Fibroblast of skin of scalp (primary cell): ENCODE measurements at regions not wholly inside any gene's neighbourhood (a gene's known extent, or its start where the extent isn't known, plus 50 kb on each side); places are given as distances from the start of the nearest gene placed in this dataset.

Source experiments
- DNase-seq: peaks from one replicate; pipeline ENCODE4 v3.0.0-alpha.2; 2013

DNA sequence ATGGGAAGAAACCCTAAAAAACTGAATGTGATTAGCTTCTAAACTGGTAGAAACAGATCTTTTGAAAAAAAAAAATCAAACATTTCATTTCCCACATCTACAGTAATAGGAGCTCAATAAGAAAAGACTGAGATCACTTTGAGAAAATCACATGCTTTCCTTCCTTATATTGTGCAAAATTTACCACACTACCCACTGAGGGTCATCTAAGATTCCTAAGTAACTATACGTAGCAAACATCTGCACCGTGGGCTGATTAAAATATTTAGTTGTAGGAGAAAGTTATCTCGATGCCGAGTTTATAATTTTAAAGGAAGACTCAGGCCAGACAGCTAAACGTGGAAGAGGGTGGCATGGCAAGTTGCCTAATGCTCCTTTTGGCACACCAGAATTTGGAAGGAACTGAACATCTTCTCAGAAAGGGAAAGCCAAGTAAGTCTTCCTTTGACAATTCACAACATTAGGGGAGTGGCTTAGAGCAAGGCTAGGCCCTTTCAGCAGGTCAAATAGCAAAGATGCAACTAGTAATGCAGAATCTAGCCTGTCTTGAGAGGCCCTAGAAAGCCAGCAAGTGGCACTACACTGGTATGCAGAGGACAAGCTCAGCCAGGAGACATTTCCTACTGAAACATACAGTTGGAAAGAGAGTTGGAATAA, 128.0 kb downstream of the TMA16 start:
- DNase-seq, result no peak

DNA sequence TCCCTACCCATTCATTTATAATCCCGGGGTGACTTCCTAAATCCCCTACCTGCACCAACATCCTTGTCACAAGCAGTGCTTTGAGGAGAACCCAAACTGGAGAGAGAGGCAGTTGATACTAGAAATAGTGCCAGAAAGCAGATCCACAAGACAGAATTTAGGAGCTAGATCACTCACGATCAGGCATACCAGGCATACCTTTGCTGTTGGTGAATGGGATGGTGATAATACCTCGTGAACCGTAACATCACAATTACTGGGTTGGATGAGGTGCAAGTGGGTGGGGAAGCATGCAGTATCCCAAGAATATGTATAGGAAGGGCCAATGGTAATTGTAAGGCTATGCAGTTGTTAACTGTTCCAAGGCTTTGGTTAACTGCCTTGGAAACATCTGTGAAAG, 129.3 kb downstream of the TMA16 start:
- DNase-seq, result no peak

DNA sequence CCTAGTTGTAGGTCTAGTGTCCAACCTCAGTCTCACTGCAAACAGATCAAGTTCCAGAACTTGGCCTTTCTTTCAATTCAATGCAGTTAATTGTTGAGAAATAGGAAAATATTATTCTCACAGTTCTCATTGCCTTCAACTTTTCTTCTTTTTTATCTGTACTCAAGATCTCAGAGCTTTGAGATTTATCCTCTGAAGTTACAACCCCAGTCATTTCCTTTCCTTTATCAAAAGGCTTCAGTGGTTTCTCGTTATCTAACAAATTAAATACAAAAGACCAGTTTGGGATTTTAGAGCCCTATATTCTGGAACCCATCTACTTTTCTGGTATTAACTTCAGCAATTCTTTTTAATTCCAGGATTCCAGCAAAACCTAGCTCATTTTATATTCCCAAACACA, 130.2 kb downstream of the TMA16 start:
- DNase-seq, result no peak

DNA sequence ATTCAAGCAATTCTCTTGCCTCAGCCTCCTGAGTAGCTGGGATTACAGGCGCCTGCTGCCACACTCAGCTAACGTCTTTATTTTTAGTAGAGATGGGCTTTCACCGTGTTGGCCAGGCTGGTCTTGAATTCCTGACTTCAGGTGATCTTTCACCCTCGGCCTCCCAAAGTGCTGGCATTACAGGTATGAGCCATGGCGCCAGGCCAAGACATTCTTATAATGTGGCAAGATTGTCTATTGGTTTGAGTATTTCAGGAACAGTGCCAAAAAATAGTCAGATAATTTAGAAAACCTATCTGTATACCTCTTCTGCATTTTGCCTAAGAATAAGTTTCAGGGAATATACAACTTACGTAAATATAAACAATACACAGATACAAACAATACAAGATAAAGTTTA, 136.8 kb downstream of the TMA16 start:
- DNase-seq, result no peak

DNA sequence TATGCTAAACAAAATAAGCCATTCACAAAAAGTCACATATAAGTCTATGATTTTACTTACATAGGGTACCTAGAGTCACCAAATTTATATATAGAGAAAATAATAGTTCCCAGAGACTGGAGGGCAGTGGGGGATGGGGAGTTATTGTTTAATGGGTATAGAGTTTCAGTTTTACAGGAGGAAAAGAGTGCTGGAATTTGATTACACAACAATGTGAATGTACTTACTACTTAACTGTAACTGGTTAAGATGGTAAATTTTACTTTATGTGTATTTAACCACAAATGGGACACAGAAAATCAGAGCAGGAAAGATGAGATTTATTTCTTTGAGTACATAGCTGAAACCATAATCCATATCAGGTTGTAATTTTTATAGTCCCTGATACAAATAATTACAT, 144.4 kb downstream of the TMA16 start:
- DNase-seq, result no peak

DNA sequence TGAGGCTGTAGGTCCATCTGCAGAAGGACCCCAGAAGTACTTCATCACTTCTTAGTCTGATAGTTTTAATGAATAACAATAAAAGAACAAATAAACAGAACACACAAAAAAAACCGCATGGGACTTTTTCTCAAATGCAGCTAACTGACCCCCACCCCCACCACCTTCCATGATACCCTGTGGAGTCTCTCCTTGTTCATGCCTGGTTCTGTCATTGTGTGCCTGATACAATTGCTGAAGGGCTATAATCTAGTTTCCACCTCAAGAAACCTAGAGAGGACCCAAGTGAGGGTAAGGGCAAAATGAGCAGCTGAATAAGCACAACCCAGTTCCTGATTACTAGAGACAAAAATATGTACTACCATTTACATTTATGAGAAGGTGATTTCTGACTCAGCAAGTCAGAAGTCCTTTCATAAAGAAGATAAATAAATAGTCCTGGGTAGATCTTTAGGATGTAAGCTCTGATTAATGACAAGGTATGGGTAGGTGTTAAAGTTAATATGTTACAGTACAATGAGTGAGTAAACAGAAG, 155.1 kb downstream of the TMA16 start:
- DNase-seq, result no peak

DNA sequence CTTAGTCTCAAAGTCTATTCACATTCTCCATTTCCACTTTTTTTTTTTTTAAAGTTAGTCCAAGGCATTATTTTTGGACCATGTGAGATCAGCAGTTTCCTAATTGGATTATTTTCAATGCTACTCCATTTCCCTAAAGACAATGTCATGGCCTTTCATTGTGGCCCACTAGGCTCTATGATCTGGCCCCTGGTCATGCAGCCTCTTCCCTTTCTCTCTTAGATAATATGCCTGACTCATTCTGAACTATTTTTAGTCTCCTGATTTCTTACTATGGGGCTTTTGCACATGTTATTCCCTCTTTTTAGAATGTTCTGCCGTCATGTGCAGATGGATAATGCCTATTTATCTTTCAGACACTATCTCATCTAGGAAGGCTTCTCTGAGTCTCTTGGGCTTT, 157.3 kb downstream of the TMA16 start:
- no peak for DNase-seq

DNA sequence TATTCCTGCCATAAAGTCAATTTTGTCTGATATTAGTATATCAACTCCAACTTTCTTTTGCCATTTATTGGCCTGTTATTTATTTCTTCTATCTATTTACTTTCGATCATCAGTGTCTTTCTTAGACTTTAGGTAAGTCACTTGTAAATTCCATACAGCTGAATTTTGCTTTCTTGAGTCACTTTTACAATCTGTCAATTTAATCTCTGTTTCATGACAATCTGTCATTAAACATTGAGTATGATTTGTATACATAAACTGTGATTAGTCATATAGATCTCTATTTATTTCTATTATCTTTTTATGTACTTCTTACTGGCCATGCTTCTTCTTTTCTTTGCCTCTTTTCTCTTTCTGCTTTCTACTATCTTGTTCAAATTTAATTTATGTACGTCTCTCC, 160.1 kb downstream of the TMA16 start:
- no peak for DNase-seq

DNA sequence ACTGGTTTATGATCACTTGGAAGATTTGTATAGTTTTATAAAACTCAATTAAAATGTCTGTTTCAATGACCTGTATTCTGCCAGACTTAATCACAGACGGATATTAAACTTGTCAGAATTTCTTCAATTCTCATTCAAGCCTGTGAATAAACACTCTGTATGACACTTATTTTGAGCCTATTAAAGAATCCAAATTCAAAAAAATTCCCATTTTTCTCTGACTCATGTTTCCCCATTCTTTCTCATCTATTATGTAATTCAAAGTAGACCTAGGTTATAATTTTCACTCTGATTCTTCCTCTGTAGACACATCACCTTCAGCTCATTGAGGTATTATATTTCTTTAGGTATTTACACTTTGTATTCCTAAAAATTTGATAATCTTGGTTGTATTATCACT, 166.1 kb downstream of the TMA16 start:
- DNase-seq, result no peak

DNA sequence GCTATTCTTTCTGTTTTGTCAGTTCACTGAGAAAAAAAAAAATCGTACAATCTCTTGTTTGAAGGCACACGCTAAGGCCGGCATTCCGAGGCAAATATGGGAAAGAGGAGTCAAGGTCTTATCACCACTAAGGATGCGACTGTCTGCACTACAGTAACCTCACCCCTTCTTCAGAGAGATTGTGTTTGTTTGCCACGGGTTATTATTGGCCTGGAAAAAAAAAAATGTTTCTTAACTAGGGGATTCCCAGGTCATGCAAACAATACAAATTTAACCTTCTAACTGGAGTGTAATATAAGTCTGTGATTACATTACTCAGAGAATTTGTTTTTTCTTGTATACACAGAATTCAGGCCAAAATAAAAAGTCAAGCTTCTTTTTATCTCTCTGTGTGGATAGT, 168.3 kb downstream of the TMA16 start:
- DNase-seq, result no peak

DNA sequence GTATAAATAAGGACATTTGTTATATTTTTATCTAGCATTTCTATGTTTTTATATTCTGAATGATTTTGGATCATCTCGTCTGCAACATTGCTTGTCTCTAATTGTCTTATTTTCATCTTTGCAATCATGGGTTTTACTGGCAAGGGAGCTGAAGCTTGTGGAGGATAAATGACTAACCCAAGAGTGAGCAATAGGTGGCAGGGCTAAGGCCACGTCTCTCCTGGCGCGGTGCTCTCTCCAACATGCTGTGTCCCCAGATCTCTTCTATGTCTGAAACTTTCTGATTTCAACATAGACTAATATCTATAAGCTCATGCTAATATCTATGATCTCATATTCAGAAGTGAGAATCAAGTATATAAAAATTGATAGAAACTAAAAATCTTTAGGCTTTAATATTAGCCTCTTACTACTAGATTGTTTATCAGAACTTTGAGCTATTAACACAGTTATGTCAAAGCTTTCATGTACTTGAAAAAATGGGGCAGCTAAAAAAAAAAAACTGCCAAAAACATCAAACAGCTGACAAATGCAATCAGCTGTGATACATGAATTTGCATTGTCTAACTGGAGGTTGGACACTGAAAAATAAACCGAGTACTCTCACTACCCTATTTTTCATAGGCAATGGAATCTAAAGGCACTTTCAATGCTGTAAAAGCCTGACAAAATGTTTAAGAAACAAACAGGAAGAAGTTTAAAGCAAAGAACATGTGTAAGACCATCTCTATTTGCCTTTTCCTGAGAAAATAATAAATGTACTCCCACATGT, 169.2 kb downstream of the TMA16 start:
- no peak for DNase-seq

DNA sequence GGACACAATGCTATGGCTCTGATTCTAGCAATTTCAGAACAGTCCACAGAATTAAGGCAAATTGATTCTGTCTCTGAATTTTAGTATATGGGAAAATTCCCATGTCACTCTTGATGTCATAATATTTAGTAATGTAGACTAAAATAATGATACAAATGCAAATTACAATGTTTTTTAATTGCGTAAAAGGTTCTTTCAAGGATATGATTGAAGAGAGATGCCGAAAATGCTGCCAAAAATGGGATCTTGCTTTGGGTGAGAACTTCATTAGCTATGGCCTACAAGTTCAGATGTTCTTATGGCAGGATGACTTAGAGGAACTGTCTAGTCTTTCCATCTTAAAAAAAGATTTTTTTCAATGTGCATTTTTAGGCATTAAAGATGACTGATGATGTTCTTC, 170.6 kb downstream of the TMA16 start:
- no peak for DNase-seq

DNA sequence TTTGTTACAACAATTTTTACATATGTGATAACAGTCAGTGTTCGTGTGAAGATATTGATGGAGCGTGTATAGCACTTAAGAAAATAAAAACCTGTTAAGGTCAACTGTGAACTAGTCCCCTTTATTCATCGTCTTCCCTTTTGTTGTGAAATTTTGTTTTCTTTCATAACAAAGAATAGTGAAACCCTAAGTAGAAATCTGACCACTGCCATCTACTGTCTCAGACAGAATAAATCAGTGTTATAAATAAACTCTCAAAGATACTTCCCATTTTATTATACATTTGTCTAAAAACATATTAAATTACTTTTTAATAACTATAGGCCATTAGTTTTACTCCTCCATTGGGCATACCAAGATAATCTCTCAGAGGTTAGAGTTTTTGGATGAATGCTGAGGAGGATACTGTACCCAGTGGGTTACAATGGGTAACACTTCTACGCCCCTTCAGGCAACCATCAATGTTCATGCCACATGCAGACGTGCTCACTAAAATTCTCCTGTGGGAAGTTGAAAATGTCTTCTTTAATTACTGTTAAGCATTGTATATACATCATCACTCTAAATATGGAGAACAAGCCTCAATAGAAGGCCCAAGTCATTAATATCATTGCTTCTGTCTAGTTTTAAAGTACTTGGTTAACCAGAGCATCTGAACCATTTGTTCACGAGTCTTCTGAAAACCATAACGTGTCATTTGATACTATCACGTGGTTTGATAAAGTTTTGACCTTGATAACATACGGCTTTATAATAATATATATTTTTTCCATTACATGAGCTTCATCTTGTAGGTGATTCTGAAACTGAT, 171.2 kb downstream of the TMA16 start:
- DNase-seq, result no peak

DNA sequence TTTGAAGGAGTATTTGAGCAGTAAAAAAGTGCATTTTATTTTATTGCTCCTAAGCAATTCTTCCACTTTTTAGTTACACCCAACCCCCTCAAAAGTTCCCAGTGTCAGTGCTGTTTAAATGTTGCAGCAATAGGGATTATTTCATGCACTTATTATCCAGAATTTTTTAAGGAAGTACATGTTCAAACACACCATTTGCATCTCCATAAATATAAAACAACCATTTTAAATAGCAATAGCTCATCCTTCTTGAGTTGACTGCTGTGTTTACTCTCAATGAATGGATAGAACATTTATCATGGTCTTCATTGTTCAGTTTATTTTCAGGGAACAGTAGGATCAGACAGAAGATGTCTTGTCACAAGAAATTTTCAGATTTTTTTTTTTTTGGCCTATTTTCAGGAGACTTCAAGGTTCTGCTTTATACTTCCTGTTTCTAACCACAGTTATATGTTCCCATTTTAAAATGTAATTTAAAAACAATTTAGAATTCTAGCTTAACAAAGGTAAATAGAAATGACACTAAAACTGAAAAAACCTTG, 171.9 kb downstream of the TMA16 start:
- DNase-seq, result no peak

DNA sequence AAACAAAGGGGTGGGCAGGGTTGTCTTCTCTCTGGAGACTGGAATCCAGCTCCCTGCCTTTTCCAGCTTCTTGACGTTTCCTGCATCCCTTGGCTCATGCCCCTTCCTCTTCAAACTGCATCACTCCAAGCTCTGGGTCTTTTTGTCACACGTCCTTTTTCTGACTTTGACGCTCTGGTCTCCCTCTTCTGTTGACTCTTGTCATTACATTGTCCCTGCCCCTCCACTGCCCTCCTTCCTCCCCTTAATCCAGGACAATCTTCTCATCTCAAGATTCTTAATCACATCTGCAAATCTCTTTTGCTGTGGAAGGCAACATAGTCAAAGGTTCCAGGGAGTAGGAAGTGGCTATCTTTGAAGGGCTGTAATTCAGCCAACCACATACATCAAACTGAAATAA, 178.3 kb downstream of the TMA16 start:
- no peak for DNase-seq

DNA sequence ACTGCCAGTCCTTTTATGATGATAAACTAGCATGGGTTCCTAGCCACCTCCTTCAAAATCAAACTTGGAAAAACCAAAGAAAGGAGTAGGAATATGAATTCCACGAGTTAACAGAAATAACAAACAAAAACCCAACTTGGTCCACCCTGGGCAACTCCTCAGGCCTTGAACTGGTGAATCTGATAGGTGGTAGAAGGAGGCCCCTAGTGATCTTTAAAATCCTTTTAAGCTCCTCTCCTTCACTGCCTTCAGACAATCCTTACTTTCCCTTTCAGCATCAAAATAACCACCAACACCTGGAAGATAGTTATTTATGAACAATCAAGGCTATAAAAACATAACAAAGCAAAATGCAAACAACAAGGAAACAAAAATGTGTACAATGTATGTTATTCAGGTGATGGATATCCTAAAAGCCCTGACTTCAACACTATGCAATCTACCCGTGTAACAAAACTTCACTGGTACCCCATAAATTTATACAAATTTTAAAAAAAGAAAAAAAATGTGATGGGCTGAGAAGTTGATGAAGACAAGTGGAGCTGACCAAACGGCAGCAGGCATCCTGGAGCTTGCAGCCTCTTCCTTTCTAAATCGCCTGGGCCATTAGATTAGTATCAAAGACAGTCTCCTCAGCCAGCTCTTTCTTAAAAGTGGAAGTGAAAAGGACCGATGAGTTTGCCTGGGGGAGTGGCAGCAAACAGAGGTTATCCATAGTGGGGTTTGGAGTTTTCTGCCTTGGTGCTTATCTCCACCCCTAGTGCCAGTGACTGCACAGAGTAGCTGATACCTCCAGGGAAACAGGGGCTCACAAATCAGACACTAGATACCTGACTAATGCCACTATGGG, 179.6 kb downstream of the TMA16 start:
- DNase-seq, result no peak

DNA sequence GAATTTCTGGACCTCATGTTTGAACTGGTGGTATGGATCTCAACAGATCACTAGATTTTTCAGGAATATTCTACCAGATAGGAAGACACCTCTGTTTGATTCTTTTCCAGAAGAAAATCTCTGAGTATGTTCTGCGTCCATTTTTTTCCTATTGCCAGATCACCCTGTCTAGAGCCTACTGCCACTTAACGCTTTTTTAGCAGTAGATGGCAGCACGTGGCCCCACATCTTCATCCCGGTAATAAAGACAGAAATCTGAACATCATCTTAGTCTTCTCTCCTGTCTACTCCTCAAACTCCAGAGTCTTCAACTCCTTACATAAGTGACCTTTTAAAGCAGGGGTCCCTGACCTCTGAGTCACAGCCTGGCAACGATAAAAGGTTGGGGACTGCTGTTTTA, 184.7 kb downstream of the TMA16 start:
- peak; percentile 7 for DNase-seq

DNA sequence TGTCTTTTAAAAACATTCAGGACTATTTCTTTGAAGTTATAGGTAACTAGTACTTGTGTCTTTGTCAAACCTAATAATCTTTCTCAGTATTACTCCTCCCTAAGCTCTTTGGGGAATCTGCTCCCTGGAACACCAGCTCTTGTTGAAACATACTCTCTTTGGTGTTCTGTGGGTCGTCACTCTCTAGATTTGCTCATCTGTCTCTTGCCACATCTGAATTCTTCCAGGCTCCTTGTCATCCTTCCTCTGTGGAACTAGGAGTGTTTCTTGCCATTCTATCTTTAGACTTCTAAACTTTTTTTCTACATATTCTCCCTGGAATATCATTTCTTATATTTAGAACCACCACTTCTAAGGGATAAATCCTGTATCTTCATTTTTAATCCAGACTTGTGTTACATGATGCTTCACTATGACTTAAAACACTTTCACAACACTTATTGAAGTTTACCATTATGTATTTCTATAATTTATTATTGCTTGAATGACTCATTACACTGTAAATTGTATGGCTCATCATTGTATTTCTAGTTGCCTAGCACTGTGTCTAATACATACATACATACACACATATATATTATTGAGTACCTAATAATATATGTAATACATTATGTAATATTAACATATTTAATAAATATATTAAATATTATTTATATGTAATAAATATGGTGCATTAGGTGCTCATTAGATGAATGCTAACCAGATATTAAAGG, 186.1 kb downstream of the TMA16 start:
- DNase-seq, result no peak

DNA sequence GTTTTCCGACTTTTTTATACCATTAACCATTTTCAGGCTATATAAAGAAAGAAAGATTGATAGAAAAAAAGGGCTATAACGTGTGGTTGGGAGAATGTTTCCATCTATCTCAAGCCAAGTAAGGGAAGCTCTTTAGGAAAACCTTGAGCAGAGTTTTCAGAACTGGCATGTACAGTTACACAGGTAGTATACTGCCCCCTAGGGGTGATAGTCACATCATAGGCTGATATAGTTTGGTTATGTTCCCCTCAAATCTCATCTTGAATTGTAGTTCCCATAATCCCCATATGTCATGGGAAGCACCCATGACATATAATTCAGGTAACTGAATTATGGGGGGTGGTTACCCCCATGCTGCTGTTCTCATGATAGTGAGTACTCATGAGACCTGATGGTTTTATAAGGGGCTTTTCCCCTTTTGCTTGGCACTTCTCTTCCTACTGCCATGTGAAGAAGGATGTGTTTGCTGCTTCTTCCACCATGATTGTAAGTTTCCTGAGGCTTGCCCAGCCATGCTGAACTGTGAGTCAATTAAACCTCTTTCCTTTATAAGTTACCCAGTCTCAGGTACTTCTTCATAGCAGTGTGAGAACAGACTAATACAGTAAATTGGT, 186.8 kb downstream of the TMA16 start:
- no peak for DNase-seq

DNA sequence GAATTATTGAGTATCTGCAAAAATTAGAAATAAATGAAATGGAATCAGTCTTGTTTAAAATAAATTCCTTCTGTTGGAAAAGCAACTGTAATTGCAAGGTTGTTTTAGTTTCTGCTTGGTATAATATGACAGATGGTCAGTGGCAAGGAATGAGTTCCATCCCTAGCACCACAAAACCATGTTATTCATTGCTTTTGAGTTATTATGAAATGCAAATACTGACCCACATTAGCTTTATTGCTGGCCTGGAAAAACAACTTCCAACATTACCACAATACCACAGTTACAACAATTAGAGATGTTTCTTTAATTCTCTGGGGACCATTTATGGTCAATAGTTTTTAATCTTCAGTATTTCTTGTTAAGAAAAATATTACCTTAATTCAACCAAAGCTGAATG, 194.4 kb downstream of the TMA16 start:
- no peak for DNase-seq

DNA sequence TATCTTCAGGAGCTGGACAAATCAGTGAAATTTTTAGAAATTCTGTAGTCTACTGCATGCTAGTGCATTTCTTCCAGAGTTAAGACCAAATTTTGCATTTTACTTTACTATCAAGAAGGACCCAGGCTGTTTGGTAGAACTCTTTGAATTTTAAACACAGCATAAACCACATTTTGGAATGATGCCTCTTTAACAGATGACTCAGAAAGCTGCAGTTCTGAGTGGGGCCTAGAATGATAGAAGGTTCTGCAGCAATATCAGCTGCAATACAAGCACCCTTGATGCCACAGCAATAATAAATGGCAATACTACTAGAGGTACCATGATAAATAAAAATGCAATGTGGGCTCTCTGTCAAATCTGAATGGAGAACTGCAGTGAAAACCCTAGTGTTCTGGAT, 198.7 kb downstream of the TMA16 start:
- DNase-seq, result no peak
